ENCODE measurements at regions not wholly inside any gene's neighbourhood (a gene's known extent, or its start where the extent isn't known, plus 50 kb on each side); places are given as distances from the start of the nearest gene placed in this dataset.
"Not testable (repeated sequence)": the region's sequence is repeated elsewhere in the genome, so short reads cannot be mapped to it uniquely, and the experiment has no call there.

DNA sequence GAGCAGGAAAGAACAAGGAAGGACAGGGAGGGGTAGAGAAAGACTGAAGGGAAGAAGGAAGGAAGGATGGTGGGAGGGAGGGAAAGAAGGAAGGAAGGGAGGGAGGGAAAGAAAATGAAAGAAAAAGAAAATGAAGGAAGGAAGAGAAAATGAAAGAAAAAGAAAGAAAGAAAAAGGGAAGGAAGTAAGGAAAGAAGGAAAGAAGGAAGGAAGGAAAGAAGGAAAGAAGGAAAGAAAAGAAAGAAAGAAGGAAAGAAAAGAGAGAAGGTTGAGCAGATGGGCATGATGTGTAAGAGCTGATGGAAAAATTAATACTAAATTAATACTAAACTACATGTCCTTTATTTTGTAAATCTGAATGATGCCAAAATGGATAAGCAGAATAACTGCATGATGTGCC, 418.3 kb upstream of the CDIN1 start:
- H3K9me3 ChIP-seq: no peaks in the 10 kb centered on the region
- intact Hi-C loops (cut with DNase I): no loop called here
- H3K27me3 ChIP-seq: no peaks in the 10 kb centered on the region
- no peak overlapping the region for H3K27ac ChIP-seq
- no peak for TF ChIP-seq POLR2A (IDR thresholded peaks at IDR 0.05)
- no peak for TF ChIP-seq POLR2AphosphoS5 (IDR thresholded peaks at IDR 0.05; ENCODE audit: insufficient read depth in 1 of 2, low read depth in 1 of 2)
- TF ChIP-seq CTCF (IDR thresholded peaks at IDR 0.05): no peak
- H3K4me3 ChIP-seq: no peak overlapping the region
- DNase-seq (ENCODE audit: extremely low spot score in 2 of 2): no peak
- H3K36me3 ChIP-seq: no peaks in the 10 kb centered on the region
- H3K4me1 ChIP-seq: peaks cover 11% of the 10 kb centered on the region

- Histone ChIP-seq H3K27me3 (no peaks in the 10 kb centered on the region), H3K27ac (no peak overlapping the region), H3K4me1 (peaks cover 11% of the 10 kb centered on the region), H3K4me3 (no peak overlapping the region), H3K36me3 (no peaks in the 10 kb centered on the region), H3K9me3 (no peaks in the 10 kb centered on the region)
- no peak for TF ChIP-seq CTCF (IDR thresholded peaks at IDR 0.05)
- TF ChIP-seq POLR2AphosphoS5 (IDR thresholded peaks at IDR 0.05; ENCODE audit: insufficient read depth in 1 of 2, low read depth in 1 of 2): no peak
- no peak for TF ChIP-seq POLR2A (IDR thresholded peaks at IDR 0.05)
- no peak for DNase-seq (ENCODE audit: extremely low spot score in 2 of 2)
- intact Hi-C loops (cut with DNase I): no loop called here
Measured at GRCh38 chr15:36161771-36162212, 417.6 kb upstream of the CDIN1 start.

DNA sequence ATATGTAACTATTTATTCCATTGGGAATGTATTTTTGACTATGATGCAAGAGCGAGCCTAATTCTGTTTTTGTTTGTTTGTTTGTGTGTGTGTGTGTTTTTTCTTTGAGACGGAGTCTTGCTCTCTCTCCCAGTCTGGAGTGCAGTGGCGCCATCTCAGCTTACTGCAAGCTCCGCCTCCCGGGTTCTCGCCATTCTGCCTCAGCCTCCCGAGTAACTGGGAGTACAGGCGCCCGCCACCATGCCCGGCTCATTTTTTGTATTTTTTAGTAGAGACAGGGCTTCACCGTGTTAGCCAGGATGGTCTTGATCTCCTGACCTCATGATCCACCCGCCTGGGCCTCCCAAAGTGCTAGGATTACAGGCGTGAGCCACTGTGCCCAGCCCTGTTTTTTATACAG, 415.4 kb upstream of the CDIN1 start:
- H3K4me3 ChIP-seq; H3K27ac ChIP-seq; DNase-seq (ENCODE audit: extremely low spot score in 2 of 2); H3K4me1 ChIP-seq; H3K27me3 ChIP-seq; intact Hi-C loops (cut with DNase I); H3K9me3 ChIP-seq; H3K36me3 ChIP-seq: not testable (repeated sequence)

DNA sequence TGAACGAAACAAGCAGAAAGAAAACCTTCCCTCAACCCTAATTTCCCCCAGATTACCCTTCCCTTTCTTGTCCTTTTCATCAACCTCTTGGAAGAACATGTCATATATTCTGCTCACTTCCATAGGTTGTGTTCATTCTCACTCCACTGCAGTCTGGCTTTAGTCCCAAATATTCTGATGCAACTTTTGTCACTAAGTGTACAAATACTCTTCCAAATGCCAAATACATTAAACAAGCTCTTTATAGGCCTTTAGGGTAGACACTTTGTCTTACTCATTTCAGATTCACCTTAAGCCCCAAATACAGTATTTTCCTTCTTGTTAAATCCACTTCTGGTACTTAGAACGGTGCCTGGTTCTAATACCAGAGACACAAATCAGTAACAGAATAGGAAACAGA, 406.5 kb upstream of the CDIN1 start:
- DNase-seq (ENCODE audit: extremely low spot score in 2 of 2): no peak
- TF ChIP-seq CTCF (IDR thresholded peaks at IDR 0.05) (no peak), POLR2AphosphoS5 (IDR thresholded peaks at IDR 0.05; ENCODE audit: insufficient read depth in 1 of 2, low read depth in 1 of 2) (no peak), POLR2A (IDR thresholded peaks at IDR 0.05) (no peak)
- Histone ChIP-seq H3K4me1 (peaks cover 6% of the 10 kb centered on the region), H3K36me3 (no peaks in the 10 kb centered on the region), H3K27me3 (no peaks in the 10 kb centered on the region), H3K4me3 (no peak overlapping the region), H3K9me3 (no peaks in the 10 kb centered on the region), H3K27ac (no peak overlapping the region)
- intact Hi-C loops (cut with DNase I): no loop called here

GRCh38 chr15:36175186-36175740, 404.2 kb upstream of the CDIN1 start:
- Histone ChIP-seq H3K27ac (no peak overlapping the region), H3K9me3 (no peaks in the 10 kb centered on the region), H3K4me3 (no peak overlapping the region), H3K4me1 (peaks cover 7% of the 10 kb centered on the region), H3K36me3 (no peaks in the 10 kb centered on the region), H3K27me3 (no peaks in the 10 kb centered on the region)
- no peak for DNase-seq (ENCODE audit: extremely low spot score in 2 of 2)
- intact Hi-C loops (cut with DNase I): no loop called here
- no peak for TF ChIP-seq CTCF (IDR thresholded peaks at IDR 0.05)
- no peak for TF ChIP-seq POLR2A (IDR thresholded peaks at IDR 0.05)
- TF ChIP-seq POLR2AphosphoS5 (IDR thresholded peaks at IDR 0.05; ENCODE audit: insufficient read depth in 1 of 2, low read depth in 1 of 2): no peak

Measured in vagina (tissue), 2 donors.